Choroid plexus epithelial cell (primary cell): ENCODE measurements at regions not wholly inside any gene's neighbourhood (a gene's known extent, or its start where the extent isn't known, plus 50 kb on each side); places are given as distances from the start of the nearest gene placed in this dataset.

Source experiments
- DNase-seq: peaks from one replicate; pipeline ENCODE4 v3.0.0-alpha.2; 2010; ENCODE audit warnings: low read depth
- H3K4me3 ChIP-seq: 2 replicates; pipeline ENCODE4 v1.5.1; 2011; ENCODE audit warnings: low read depth, mild to moderate bottlenecking, control low read depth, low read length, moderate library complexity
- CTCF ChIP-seq: conservative IDR thresholded peaks from 2 replicates; pipeline ENCODE4 v1.5.1; 2011; ENCODE audit warnings: low read depth, mild to moderate bottlenecking, control low read depth, inconsistent platforms, low read length, moderate library complexity

- H3K4me3 ChIP-seq, result no peak overlapping the region
- DNase-seq, result peak; percentile 5
- TF ChIP-seq CTCF, result no peak
Observed at GRCh38 chr20:48571949-48572847, 255.6 kb downstream of the PREX1 start.

DNA sequence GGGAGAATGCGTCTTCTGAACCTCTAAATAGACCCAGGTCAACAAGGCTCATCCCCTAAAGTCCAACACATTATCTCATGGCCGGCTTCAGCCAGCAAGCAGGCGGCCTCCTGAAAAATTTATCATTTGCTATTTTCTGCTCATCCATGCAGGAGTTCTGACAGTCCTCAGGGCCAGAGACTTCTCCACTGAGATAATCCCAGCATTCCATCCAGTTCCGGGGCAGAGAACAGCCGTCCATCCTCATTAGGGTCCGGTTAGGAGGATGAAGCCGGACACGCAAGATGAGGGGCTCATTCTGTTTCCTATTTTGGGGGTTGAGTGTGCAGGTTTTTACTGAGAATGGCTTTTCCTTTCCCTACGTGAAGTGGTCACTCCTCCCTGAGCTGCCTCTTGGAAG is 258.1 kb downstream of the PREX1 start:
- DNase-seq, result no peak
- no peak for TF ChIP-seq CTCF
- H3K4me3 ChIP-seq, result no peak overlapping the region

- TF ChIP-seq CTCF, result no peak
- H3K4me3 ChIP-seq, result no peak overlapping the region
- DNase-seq, result no peak
Observed at GRCh38 chr20:48568520-48568919, 259.3 kb downstream of the PREX1 start.

DNA sequence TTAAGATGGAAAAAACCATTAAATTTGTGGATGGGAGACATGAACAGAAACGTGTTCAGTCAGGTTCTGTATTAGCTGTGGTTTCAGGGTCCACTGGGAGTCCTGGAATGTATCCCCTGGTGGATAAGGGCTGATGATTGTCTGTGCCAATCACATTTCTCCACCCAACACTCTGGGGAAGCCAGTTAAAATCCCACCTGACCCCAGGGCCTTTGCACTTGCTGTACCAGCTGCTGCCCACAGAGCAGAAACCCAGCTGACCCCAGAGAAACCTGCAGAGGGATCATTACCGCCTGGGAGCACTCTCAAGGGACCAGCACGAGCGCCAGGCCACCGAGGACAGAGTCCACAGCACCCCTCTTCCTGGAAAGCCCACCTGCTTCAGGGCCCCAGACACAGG is 260.7 kb downstream of the PREX1 start:
- H3K4me3 ChIP-seq, result no peak overlapping the region

GRCh38 chr20:48564982-48565539 is 262.7 kb downstream of the PREX1 start:
- no peak for TF ChIP-seq CTCF
- no peak for DNase-seq
- H3K4me3 ChIP-seq, result no peak overlapping the region

More for the DNA sequence above, 260.7 kb downstream of the PREX1 start:
- DNase-seq, result no peak
- no peak for TF ChIP-seq CTCF

- DNase-seq, result no peak
- H3K4me3 ChIP-seq, result no peak overlapping the region
- TF ChIP-seq CTCF, result no peak
Observed at GRCh38 chr20:48563191-48563870, 264.5 kb downstream of the PREX1 start.
